Stimulated activated CD8-positive, alpha-beta memory T cell treated with anti-CD3 and anti-CD28 coated beads, Interleukin-7, amount 100 ng/mL, for 4 hours (primary cell): ENCODE measurements at regions not wholly inside any gene's neighbourhood (a gene's known extent, or its start where the extent isn't known, plus 50 kb on each side); places are given as distances from the start of the nearest gene placed in this dataset.
"Not testable (repeated sequence)": the region's sequence is repeated elsewhere in the genome, so short reads cannot be mapped to it uniquely, and the experiment has no call there.

Experiments
- DNase-seq, 2 donors: peaks; one replicate each; pipeline ENCODE4 v3.0.0-alpha.2; 2020; ENCODE audit warnings: low read depth in 2 of 2

- DNase-seq: no peak
These were observed 402.4 kb upstream of the PROX1 start for GRCh38 chr1:213585402-213585801.

- DNase-seq: no peak
These were observed 401.7 kb upstream of the PROX1 start for GRCh38 chr1:213585959-213586586.

- DNase-seq: no peak
These were observed 401.2 kb upstream of the PROX1 start for GRCh38 chr1:213586587-213586972.

- DNase-seq: no peak
These were observed 391.0 kb upstream of the PROX1 start for GRCh38 chr1:213596729-213597128.

GRCh38 chr1:213598263-213598662 lies 389.5 kb upstream of the PROX1 start:
- DNase-seq: no peak

- DNase-seq: no peak
These were observed 386.9 kb upstream of the PROX1 start for GRCh38 chr1:213600879-213601278.

- DNase-seq: not testable (repeated sequence)
These were observed 386.1 kb upstream of the PROX1 start for GRCh38 chr1:213601705-213602104.

GRCh38 chr1:213602796-213603486 lies 384.8 kb upstream of the PROX1 start:
- no peak for DNase-seq

- DNase-seq: no peak
These were observed 383.3 kb upstream of the PROX1 start for GRCh38 chr1:213604477-213604876.

- no peak for DNase-seq
These were observed 382.0 kb upstream of the PROX1 start for GRCh38 chr1:213605732-213606131.

- no peak for DNase-seq
These were observed 381.4 kb upstream of the PROX1 start for GRCh38 chr1:213606252-213606820.

GRCh38 chr1:213613549-213613948 lies 374.2 kb upstream of the PROX1 start:
- DNase-seq: no peak

GRCh38 chr1:213615226-213615916 lies 372.4 kb upstream of the PROX1 start:
- no peak for DNase-seq

- no peak for DNase-seq
These were observed 370.6 kb upstream of the PROX1 start for GRCh38 chr1:213617133-213617532.

GRCh38 chr1:213618094-213618493 lies 369.7 kb upstream of the PROX1 start:
- DNase-seq: no peak

- no peak for DNase-seq
These were observed 368.7 kb upstream of the PROX1 start for GRCh38 chr1:213619026-213619425.

GRCh38 chr1:213621077-213621476 lies 366.7 kb upstream of the PROX1 start:
- DNase-seq: no peak

- DNase-seq: no peak
These were observed 365.3 kb upstream of the PROX1 start for GRCh38 chr1:213622365-213623063.

GRCh38 chr1:213623064-213623581 lies 364.6 kb upstream of the PROX1 start:
- DNase-seq: no peak

GRCh38 chr1:213623862-213624261 lies 363.9 kb upstream of the PROX1 start:
- DNase-seq: no peak

- DNase-seq: not testable (repeated sequence)
These were observed 351.0 kb upstream of the PROX1 start for GRCh38 chr1:213636778-213637177.

GRCh38 chr1:213641312-213641711 lies 346.5 kb upstream of the PROX1 start:
- no peak for DNase-seq
